CD4-positive, alpha-beta T cell treated with Interleukin-1 beta for 1 hour (primary cell): ENCODE measurements at regions not wholly inside any gene's neighbourhood (a gene's known extent, or its start where the extent isn't known, plus 50 kb on each side); places are given as distances from the start of the nearest gene placed in this dataset.

ENCODE experiments used
- DNase-seq, 2 donors: peaks; one replicate each; pipeline ENCODE4 v3.0.0-alpha.2; 2020 to 2022

GRCh38 chr5:166377756-166378155 lies 1913.7 kb upstream of the WWC1 start:
- no peak for DNase-seq

- no peak for DNase-seq
These were observed 1911.9 kb upstream of the WWC1 start for GRCh38 chr5:166379517-166379916.

- no peak for DNase-seq
These were observed 1909.4 kb upstream of the WWC1 start for GRCh38 chr5:166382031-166382430.

GRCh38 chr5:166398131-166398530 lies 1893.3 kb upstream of the WWC1 start:
- DNase-seq, result no peak

GRCh38 chr5:166399781-166400180 lies 1891.7 kb upstream of the WWC1 start:
- no peak for DNase-seq

GRCh38 chr5:166401391-166401790 lies 1890.1 kb upstream of the WWC1 start:
- no peak for DNase-seq

- DNase-seq, result no peak
These were observed 1879.3 kb upstream of the WWC1 start for GRCh38 chr5:166412191-166412590.

- DNase-seq, result no peak
These were observed 1864.2 kb upstream of the WWC1 start for GRCh38 chr5:166427211-166427610.

- DNase-seq, result no peak
These were observed 1863.1 kb upstream of the WWC1 start for GRCh38 chr5:166428264-166428803.

GRCh38 chr5:166430491-166431319 lies 1860.7 kb upstream of the WWC1 start:
- DNase-seq, result no peak

GRCh38 chr5:166431456-166431855 lies 1860.0 kb upstream of the WWC1 start:
- DNase-seq, result no peak

- DNase-seq, result no peak
These were observed 1857.8 kb upstream of the WWC1 start for GRCh38 chr5:166433679-166434078.

- no peak for DNase-seq
These were observed 1854.6 kb upstream of the WWC1 start for GRCh38 chr5:166436872-166437271.

GRCh38 chr5:166486348-166486747 lies 1805.1 kb upstream of the WWC1 start:
- no peak for DNase-seq

GRCh38 chr5:166488560-166488959 lies 1802.9 kb upstream of the WWC1 start:
- DNase-seq, result no peak

GRCh38 chr5:166493040-166493439 lies 1798.4 kb upstream of the WWC1 start:
- DNase-seq, result no peak

- no peak for DNase-seq
These were observed 1797.8 kb upstream of the WWC1 start for GRCh38 chr5:166493612-166494011.

- DNase-seq, result no peak
These were observed 1793.8 kb upstream of the WWC1 start for GRCh38 chr5:166497496-166498104.

- no peak for DNase-seq
These were observed 1791.8 kb upstream of the WWC1 start for GRCh38 chr5:166499447-166500240.

- DNase-seq, result no peak
These were observed 1787.9 kb upstream of the WWC1 start for GRCh38 chr5:166503506-166503905.

- no peak for DNase-seq
These were observed 1786.4 kb upstream of the WWC1 start for GRCh38 chr5:166505067-166505466.

GRCh38 chr5:166505544-166505943 lies 1785.9 kb upstream of the WWC1 start:
- no peak for DNase-seq

- DNase-seq, result no peak
These were observed 1783.5 kb upstream of the WWC1 start for GRCh38 chr5:166507810-166508425.
